GM21526 (cell line): ENCODE measurements at regions not wholly inside any gene's neighbourhood (a gene's known extent, or its start where the extent isn't known, plus 50 kb on each side); places are given as distances from the start of the nearest gene placed in this dataset.
"Not testable (repeated sequence)": the region's sequence is repeated elsewhere in the genome, so short reads cannot be mapped to it uniquely, and the experiment has no call there.

Experiments used
- ATAC-seq: cut with Tn5 transposase; IDR thresholded peaks from one replicate; pipeline ENCODE4 v1.9.1; 2021; ENCODE audit warnings: moderate library complexity; ENCODE audit not compliant: unreplicated experiment, low FRiP score

DNA sequence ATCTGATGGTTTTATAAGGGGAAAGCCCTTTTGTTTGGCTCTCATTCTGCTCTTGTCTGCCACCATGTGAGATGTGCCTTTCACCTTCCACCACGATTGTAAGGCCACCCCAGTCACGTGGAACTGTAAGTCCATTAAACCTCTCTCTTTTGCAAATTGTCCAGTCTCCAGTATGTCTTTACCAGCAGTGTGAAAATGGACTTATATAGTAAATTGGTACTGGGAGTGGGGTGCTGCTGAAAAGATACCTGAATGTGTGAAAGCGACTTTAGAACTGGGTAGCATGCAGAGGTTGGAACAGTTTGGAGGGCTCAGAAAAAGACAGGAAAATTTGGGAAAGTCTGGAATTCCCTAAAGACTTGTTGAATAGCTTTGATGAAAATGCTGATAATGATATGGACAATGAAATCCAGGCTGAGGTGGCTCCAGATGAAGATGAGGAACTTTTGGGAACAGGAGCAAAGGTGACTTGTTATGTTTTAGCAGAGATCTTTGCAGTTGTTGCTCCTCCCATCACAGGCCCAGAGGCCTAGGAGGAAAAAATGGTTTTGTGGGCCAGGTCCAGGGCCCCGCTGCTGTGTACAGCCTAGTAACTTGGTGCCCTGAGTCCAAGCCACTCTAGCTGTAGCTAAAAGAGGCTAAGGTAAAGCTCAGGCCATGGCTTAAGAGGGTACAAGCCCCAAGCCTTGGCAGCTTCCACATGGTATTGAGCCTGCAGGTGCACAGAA, 275.7 kb upstream of the NPSR1 start:
- no peak for ATAC-seq

DNA sequence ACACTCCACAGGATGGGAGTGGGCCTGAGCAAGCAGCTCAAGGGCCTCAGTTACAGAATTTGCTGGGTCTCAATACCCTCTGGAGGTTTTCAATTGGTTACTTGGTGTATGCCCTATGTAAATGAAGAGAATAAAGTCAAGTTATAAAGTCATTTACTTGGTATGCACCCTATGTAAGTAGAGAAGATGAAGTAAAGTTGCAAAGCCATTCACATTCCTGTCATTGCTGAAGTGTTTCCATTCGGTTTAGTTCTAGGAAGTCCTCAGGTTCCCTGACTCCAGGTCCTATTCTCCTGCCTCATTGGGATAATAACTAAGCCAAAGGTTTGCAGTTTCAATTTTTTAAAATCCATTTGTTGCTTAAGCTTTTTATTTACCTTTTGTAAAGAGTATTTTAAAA, 272.6 kb upstream of the NPSR1 start:
- ATAC-seq, result no peak

DNA sequence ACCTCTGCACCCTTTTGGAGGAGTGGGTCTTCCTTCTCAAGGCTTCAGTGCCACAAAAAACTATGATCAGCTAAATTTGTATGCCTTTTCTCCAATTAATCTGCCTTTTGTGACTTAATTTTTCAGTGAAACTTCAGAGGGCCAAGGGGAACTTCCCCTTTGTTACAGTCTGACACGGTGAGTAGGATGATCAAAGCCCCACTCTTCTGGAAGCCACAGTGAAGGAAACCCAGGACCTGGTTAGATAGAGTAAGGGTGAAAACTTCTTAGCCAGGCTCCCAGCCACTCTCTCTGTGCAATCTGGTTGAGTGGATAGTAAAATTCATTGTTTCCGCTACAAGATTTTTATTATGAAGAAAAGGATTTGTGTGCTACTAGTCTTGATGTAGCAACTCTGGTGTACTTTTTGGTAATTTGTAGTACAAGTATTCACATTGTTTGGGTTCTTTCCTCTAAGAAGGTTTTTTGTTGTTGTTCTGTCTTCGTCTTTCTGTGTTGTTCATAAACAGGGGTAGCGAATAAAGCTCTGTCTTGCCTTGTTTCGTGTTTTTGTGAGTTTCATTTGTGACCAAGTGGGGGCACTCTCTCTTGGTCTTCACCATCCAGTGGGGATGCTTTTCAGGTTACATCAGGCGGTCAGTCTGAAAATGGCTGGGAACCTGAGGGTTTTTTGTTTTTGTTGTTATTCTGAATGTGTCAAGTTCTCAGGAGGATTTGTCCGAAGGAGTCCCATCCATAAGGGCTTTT, 268.5 kb upstream of the NPSR1 start:
- no peak for ATAC-seq

DNA sequence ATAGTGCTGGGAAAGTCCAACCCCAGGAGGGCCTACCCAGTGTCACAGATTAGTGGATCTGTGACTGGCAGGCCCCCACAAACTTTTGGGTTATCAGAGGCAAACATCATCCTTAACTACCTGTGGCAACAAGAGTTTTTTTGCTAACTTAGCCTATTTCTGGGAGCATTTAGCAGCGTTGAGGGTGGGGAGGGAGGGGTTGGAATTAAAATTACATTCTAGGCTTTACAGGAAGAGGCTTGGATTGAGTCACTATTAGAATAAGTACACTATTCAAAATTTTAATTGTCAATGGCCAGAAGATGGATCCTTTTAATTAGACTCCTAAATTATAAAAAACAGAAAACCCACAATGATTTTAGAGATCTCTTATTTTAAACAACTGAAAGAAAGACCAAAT, 267.9 kb upstream of the NPSR1 start:
- no peak for ATAC-seq

DNA sequence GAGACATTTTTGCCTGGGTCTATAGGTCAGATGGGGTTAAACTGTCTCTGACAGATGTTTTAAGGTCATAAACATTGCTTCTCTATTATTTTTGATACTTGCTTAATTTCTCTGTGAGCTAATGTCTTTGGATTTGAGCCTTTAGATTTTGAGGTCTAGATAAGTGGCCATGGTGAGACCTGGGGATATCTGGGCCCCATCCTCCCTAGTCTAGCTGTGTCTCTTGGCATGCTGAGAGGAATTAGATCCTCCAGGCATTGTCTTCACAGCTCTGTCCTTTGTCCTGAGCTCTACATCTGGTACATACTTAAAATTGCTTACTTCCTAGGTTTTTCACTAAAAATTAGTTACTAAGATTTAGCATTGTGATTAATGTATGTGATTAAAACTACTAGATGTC, 265.0 kb upstream of the NPSR1 start:
- ATAC-seq, result no peak

DNA sequence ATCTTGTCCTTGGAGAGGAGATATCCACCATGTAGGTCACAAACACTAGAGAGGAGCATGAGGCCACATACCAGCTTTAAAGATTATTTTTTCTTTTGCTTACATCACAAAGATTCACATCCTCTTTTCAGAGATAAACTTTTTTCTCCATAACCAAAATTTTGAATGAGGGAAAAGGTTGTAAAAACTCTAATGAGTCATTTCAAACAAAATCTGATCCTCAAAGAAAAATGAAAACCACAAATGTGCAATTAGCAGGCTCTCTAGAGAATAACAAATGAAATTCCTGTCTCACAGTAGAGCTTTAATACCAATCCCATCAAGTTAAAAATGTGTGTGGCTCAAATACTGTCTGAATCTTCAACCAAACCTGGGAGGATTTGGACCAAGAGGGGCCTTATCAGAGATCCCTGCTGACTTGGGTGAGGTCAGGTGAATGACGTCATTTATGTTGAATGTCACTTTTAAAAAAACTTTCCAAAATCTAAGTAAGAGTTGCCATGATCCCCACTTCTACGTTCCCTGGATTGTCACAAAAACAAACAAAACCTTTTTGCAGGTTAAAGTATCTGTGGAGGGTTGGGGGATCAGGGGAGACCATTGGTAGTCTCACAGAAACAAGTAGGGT, 261.5 kb upstream of the NPSR1 start:
- no peak for ATAC-seq

DNA sequence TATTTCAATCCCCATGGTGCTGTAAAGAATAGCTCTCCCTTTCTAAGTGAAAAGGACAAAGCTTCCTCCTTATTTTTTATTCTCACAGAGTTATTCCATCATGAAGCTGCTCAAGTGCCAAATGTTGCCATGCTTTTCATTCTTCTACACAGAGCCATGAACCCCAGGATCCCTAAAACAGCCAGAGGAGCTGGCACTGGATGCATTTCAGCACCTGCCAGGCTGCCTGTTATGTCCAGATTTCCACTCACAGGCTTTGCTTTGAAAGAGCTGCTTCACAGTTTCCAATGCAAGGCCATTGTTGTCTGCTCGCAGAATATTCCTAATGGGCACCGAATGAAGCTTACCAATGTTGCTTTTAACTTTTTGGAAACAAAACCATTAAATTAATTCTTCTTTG, 256.2 kb upstream of the NPSR1 start:
- ATAC-seq, result no peak

DNA sequence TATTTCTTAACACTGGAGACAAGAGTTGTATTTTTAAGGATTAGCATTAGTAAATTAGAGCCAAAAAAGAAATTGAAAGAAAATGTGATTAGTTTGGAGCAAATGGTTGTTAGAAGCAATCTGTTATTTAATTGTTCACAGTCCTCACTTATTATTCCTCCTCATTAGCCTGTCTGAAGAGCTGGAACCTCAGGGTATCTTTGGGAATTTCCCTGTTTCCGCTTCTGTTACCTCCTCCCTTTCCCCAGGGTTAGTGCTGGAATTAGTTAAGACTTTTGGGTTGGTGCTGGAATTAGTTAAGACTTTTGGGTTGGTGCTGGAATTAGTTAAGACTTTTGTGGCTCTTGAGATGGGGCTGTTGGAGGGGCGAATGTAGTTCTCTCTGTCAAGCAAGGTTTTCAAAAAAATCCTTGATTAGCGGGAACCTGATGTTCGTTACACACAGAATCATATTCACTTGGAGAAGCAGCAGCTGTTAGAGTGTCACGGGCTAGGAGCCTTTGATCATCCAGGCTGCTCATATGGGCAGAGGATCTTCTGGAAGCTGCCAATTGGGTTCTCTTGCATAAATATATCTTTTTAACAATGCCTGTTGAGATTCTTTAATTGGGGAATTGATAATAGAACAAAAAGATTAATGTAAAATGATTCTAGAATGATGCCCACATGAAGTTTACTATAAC, 251.0 kb upstream of the NPSR1 start:
- ATAC-seq, result no peak

DNA sequence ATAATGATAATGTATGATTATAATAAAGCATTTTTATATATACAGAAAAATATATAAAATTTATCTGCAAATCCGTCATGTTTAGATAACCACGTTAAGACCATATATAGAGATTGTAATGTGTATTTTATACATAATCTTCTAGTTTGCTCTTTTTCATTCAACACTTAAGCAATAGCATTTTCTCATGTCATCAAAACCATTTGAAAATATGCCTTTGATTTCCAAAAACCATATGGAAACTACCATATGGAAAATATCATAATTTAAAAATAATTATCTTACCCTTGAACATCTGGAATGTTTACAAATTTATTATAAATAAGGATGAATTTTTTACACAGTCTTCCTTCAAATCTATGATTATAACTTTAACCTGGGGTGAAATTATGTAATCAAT, 250.4 kb upstream of the NPSR1 start:
- no peak for ATAC-seq

DNA sequence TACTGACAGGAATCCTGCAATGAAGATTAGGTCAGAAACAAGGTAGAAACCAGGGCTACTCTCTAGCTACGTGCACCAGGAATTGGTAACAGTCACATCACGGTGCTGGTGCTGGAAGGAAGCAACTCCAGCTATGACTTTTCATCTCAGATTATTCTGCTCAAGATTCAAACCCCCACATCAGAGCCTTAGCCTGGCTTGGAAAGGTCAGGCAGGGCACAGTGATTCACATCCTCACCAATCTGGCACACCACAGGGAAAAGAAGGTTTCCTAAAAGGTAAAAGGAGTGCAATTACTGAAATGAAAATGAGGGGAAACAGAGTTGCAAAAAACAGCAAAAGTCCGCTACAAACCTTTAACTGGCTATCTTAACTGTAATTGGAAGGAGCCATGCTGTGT, 240.2 kb upstream of the NPSR1 start:
- ATAC-seq, result no peak

DNA sequence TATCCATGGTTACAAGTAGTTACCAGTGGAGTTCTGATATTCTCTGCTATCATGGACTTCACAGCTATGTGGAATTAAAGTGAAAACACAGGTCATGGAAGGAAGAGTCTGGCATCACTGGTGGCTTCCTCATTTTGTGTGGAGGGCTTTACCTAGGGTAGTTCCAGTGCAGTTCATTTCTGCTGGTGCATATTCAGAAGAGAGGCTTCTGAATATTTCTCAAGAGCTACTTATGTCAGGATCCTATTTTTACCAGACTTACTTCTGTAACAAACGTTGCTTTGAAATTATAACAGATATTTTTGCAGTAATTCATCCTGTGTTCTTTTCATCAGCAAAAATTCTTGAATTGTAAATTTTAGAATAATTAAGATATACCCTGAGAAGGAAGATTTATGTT, 236.5 kb upstream of the NPSR1 start:
- ATAC-seq, result no peak

DNA sequence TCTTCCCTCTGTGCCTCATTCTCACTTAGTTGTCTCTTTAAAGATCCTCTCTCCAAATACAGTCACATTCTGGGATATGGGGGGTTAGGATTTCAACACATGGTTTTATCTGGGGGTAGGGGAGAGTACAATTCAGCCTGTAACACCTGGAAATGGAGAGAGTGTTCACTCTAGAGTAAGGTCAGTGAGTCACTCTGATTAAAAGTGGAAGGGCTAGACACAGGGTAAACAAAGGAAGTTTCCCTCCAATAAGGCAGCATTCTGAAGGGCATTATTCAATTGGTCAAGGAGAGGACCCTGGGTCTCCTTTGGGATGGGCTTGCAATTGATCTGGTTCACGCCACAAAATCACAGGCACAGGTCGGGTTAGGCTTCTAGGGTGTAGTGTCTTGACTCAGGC, 232.8 kb upstream of the NPSR1 start:
- no peak for ATAC-seq

DNA sequence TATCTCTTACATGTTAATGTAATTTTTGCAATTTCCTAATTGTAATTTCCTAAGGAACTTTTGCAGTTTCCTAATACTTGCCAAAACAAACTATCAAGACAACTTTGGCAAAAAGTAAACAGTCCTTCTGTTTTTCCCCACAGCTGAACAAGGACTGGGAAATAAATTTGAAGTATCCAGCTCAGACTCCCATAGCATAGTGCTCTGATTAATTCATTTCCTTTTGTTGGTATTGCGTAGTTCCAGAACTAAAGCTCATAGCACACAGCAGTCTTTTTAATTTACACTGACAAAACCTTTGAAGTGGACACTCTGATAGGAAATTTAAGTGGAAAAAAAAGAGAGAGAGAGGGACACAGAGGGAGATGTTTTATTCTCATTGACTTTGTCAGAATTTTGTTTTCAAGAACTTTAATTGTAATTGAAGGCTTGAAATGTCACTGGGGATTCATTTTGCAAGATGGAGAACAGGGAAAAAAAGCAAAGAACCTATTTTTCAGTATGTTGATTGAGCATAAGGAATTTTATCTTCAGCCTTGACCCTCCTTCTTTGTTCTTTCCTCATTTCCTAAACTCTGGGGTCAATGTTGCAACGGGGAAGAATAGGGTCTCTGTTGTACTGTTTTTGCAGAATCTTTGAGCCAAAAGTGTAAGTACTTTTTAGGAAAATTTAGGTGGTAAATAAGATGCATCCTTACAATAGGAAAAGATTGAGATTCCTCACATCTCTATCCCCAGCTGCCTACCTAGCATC, 232.2 kb upstream of the NPSR1 start:
- no peak for ATAC-seq

DNA sequence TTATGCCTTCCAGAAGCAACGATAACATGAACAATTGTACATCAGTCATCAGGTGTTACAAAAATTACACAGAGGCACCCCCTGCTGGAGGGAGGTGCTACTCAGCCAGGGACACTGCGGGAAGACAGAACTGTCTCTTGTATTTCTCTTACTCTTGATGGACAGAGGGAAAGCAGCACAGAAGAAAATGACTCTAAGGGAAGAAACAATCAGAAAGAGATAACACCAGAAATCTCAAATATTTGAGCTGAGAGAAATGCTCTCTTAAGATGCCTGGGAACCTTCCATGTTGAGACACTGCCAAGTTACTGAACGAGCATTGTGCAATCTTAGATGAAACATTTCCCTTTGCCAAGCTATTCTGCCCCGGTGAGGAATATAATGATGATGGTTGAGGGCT, 227.6 kb upstream of the NPSR1 start:
- ATAC-seq, result no peak

DNA sequence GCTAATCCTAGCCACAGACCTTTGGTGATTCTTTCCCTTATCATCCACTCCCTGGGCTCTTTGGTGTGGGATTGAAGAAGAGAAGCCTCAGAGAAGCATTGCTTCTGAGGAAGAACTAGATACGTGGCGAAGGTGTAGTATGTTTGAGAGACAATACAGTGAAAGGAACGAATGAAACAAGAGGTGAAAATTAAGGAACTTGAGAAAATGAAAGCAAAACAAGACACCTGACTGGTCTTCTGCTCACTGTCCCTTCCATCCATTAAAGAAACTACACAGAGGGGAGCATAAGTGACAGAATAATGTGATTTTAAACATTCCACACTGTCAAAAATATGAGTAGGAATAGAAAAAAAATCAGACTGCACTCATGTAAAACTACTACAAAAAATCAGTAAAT, 219.6 kb upstream of the NPSR1 start:
- ATAC-seq, result no peak

DNA sequence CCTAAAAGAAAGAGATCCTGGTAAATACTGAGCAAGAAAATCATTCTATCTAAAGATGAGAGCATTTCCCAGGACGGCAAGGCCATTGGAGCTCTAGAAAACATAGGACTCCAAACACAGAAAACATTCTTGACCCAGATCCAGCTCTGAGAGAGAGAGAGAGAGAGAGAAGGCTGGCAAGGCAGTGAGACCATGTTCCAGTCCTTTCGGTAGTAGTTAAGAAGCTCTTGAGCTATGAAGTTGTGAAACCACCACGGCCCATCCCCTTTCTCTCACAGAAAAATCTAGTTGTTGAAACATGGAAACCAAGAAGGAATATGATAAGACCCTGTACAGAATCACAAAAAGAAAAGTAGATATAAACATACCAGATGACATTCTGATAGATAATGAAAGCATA, 212.4 kb upstream of the NPSR1 start:
- no peak for ATAC-seq

DNA sequence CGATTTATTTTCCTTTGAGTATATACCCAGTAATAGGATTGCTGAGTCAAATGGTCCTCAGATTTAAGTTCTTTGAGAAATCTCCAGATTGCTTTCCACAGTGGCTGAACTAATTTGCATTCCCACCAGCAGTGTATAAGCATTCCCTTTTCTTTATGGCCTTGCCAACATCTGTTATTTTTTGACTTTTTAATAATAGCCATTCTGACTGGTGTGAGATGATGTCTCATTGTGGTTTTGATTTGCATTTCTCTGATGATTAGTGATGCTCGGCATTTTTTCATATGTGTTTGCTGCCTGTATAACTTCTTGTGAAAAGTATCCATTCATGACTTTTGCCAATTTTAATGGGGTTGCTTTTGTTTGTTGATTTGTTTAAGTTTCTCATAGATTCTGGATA, 209.5 kb upstream of the NPSR1 start:
- not testable (repeated sequence) for ATAC-seq

DNA sequence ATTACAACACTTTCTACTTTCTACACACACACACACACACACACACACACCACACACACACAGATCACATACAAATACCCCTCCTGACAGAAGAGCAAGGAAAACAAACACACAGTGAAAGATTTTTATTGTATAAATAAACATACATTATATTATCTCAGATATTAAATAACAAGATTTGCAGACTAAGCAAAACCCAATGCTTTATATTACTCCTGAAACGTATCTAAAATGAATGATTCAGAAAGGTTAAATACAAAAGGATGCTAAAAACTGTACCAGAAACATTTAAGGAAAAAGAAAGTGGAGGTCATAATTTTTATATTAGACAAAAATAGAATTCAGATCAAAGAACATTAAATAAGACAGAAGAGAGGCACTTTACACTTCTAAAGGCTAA, 208.3 kb upstream of the NPSR1 start:
- no peak for ATAC-seq

DNA sequence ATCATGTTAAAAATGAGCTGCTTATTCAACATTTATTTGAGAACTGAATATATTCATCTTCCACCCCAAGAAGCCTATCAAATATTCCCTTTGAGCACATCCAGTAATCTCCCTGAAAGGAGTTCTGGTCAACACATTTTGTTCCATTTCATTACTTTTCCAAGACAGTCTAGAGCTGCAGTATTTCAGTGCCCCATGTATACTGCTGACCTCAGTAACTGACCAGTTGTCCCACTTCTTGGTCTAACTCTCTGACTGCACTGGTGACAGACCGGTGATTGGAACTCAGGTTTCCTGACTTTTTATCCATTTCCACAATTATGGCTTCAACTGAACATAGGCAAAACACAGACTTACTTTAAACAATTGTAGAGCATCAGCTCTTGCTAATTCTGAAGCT, 206.8 kb upstream of the NPSR1 start:
- ATAC-seq, result no peak

DNA sequence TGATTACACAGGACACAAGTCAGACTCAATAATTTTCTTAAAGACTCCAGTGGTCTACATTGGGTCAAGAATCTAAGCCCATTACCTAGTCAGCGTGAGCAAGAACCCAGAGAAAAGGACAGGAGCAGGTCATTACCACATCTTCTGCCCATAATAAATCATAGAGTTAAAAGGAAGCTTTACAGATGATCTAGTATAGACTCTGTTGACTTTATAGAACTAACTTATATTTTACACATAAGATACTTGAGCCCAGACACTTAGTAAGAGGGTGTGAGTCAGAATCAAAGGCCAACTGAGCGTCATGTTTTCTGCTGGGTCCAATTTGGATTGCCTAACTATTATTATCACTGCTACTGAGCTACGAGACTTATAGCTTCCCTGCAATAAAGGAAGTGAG, 206.1 kb upstream of the NPSR1 start:
- ATAC-seq, result no peak

DNA sequence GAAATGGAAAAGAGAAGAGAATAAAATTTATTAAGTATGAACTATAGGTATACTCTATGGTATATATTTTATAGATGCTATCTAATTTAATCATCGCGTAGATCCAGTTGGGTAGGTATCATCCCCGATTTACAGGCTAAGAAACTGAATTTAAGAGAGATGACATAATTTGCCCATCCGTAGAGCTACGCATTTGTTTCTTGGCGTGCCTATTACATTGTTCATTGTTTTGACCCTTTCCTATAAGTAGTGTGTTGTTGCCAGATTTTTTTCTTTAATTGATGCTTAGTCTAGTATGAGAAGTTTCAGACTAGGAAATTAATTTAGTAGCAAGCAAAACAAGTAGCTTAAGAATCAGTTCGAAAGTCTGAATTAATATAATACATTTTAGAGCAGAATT, 205.7 kb upstream of the NPSR1 start:
- ATAC-seq, result no peak
